Astrocyte (in vitro differentiated cells and primary cell): ENCODE measurements at regions not wholly inside any gene's neighbourhood (a gene's known extent, or its start where the extent isn't known, plus 50 kb on each side); places are given as distances from the start of the nearest gene placed in this dataset.

ENCODE experiments used
- DNase-seq: peaks from one replicate; pipeline ENCODE4 v3.0.0-alpha.2; 2010; ENCODE audit warnings: low read depth
- FAIRE-seq: peaks from 2 replicates; lab custom pipeline; 2011; peaks lifted over from hg19 to GRCh38; lab: Jason Lieb, UNC
- H2AFZ ChIP-seq: 2 replicates; pipeline ENCODE4 v1.6.0; 2012; ENCODE audit warnings: low read depth, low read length, inconsistent platforms
- H3K27ac ChIP-seq: 2 replicates; pipeline ENCODE4 v1.5.1; 2011; ENCODE audit warnings: low read depth, low read length, inconsistent platforms
- H3K27me3 ChIP-seq: 2 replicates; pipeline ENCODE4 v1.6.0; 2011; ENCODE audit warnings: low read length, inconsistent platforms; ENCODE audit not compliant: insufficient read depth
- H3K36me3 ChIP-seq: 2 replicates; pipeline ENCODE4 v1.5.1; 2011; ENCODE audit warnings: low read length, inconsistent platforms; ENCODE audit not compliant: insufficient read depth
- H3K4me1 ChIP-seq: 2 replicates; pipeline ENCODE4 v1.5.1; 2011; ENCODE audit warnings: low read length, inconsistent platforms; ENCODE audit not compliant: insufficient read depth
- H3K4me2 ChIP-seq: 2 replicates; pipeline ENCODE4 v1.6.0; 2012; ENCODE audit warnings: low read length, inconsistent platforms
- H3K4me3 ChIP-seq: 2 replicates; pipeline ENCODE4 v1.5.1; 2011; ENCODE audit warnings: low read depth, mild to moderate bottlenecking, low read length, inconsistent platforms; ENCODE audit not compliant: insufficient read depth
- H3K79me2 ChIP-seq: 2 replicates; pipeline ENCODE4 v1.6.0; 2012; ENCODE audit warnings: mild to moderate bottlenecking, low read length, inconsistent platforms; ENCODE audit not compliant: insufficient read depth
- H3K9ac ChIP-seq: 2 replicates; pipeline ENCODE4 v1.6.0; 2012; ENCODE audit warnings: mild to moderate bottlenecking, low read length, inconsistent platforms
- H3K9me3 ChIP-seq: 2 replicates; pipeline ENCODE4 v1.5.1; 2012; ENCODE audit warnings: low read depth, mild to moderate bottlenecking, low read length, inconsistent platforms; ENCODE audit not compliant: insufficient read depth
- H4K20me1 ChIP-seq: 2 replicates; pipeline ENCODE4 v1.6.0; 2012; ENCODE audit warnings: low read length, inconsistent platforms; ENCODE audit not compliant: insufficient read depth
- H3K27ac Mint-ChIP-seq: one replicate; pipeline ENCODE4 v1.8.0; 2021; ENCODE audit warnings: mild to moderate bottlenecking, mixed read lengths; ENCODE audit not compliant: unreplicated experiment
- H3K27me3 Mint-ChIP-seq: one replicate; pipeline ENCODE4 v1.8.0; 2021; ENCODE audit warnings: low read depth, mixed read lengths; ENCODE audit not compliant: unreplicated experiment
- H3K36me3 Mint-ChIP-seq: one replicate; pipeline ENCODE4 v1.8.0; 2021; ENCODE audit warnings: low read depth, mixed read lengths; ENCODE audit not compliant: unreplicated experiment
- H3K4me1 Mint-ChIP-seq: one replicate; pipeline ENCODE4 v1.8.0; 2021; ENCODE audit warnings: low read depth, mixed read lengths; ENCODE audit not compliant: unreplicated experiment
- H3K4me3 Mint-ChIP-seq: one replicate; pipeline ENCODE4 v1.8.0; 2021; ENCODE audit warnings: mild to moderate bottlenecking, moderate library complexity, mixed read lengths; ENCODE audit not compliant: unreplicated experiment
- H3K9me3 Mint-ChIP-seq: one replicate; pipeline ENCODE4 v1.8.0; 2021; ENCODE audit warnings: mild to moderate bottlenecking, mixed read lengths; ENCODE audit not compliant: unreplicated experiment
- EZH2 ChIP-seq: IDR thresholded peaks from 2 replicates; pipeline ENCODE4 v1.6.1; 2012; ENCODE audit warnings: mild to moderate bottlenecking, low read length, inconsistent platforms; ENCODE audit not compliant: insufficient read depth
- TF ChIP-seq, protein P1 (sequence below): IDR thresholded peaks from 2 replicates; pipeline ENCODE4 v1.5.1; 2011; ENCODE audit warnings: low read depth, mild to moderate bottlenecking, inconsistent platforms, low read length, moderate library complexity; ENCODE audit not compliant: insufficient read depth

DNA sequence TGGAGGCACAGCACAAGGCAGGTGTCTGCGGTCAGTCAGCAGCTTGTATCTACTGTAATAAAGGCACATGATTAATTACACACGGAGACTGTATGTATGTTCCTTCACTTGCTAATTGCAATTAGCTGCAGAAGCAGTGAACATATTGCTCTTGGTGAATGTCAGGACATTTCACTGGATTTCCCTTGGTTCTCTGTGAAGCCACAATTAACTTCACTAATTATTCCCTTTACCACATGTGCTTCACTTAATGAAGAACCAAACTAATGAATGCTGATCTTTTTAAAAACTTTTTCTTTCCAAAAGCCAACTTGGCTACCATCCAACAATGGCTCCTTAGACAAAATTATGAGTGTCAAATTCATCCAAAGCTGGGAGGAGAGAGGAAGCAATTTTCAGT, 290.7 kb downstream of the ADRA2A start:
- no peak for TF ChIP-seq EZH2
- TF ChIP-seq, protein P1, sequence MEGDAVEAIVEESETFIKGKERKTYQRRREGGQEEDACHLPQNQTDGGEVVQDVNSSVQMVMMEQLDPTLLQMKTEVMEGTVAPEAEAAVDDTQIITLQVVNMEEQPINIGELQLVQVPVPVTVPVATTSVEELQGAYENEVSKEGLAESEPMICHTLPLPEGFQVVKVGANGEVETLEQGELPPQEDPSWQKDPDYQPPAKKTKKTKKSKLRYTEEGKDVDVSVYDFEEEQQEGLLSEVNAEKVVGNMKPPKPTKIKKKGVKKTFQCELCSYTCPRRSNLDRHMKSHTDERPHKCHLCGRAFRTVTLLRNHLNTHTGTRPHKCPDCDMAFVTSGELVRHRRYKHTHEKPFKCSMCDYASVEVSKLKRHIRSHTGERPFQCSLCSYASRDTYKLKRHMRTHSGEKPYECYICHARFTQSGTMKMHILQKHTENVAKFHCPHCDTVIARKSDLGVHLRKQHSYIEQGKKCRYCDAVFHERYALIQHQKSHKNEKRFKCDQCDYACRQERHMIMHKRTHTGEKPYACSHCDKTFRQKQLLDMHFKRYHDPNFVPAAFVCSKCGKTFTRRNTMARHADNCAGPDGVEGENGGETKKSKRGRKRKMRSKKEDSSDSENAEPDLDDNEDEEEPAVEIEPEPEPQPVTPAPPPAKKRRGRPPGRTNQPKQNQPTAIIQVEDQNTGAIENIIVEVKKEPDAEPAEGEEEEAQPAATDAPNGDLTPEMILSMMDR: no peak
- no peaks in the 10 kb centered on the region for H3K79me2 ChIP-seq
- no peaks in the 10 kb centered on the region for H3K36me3 ChIP-seq
- no peaks in the 10 kb centered on the region for H3K4me1 ChIP-seq
- H3K27ac ChIP-seq: no peak overlapping the region
- no peaks in the 10 kb centered on the region for H3K9me3 ChIP-seq
- no peaks in the 10 kb centered on the region for H3K36me3 Mint-ChIP-seq
- H3K4me3 ChIP-seq: no peak overlapping the region
- no peaks in the 10 kb centered on the region for H4K20me1 ChIP-seq
- H3K9me3 Mint-ChIP-seq: no peaks in the 10 kb centered on the region
- H3K27me3 Mint-ChIP-seq: peaks cover 2% of the 10 kb centered on the region
- H3K27ac Mint-ChIP-seq: no peak overlapping the region
- H3K27me3 ChIP-seq: no peaks in the 10 kb centered on the region
- FAIRE-seq (no peak), DNase-seq (no peak)
- no peak overlapping the region for H3K4me3 Mint-ChIP-seq
- no peak overlapping the region for H3K4me2 ChIP-seq
- H2AFZ ChIP-seq: no peak overlapping the region
- no peak overlapping the region for H3K9ac ChIP-seq
- peaks cover 10% of the 10 kb centered on the region for H3K4me1 Mint-ChIP-seq

DNA sequence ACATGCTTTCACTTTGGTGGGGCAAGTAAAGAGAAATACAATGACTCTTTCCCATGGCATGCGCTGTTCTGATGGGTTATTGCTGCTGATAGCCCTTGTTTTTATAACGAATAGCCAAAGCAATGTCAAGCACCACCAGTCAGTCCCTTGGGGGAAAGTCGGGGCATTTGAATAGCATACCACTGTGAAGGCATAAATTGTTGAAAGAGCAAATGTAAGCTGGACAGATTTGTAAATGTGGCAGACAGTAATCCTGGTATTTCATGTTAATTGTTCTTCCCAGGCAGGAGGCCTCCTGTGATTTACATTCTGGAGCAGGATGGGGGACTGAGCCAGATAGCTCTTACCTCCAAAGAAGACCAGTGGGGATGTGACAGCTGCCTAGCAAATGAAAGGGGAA, 293.3 kb downstream of the ADRA2A start:
- H3K9ac ChIP-seq: no peak overlapping the region
- no peaks in the 10 kb centered on the region for H4K20me1 ChIP-seq
- no peaks in the 10 kb centered on the region for H3K36me3 Mint-ChIP-seq
- H3K27ac ChIP-seq: no peak overlapping the region
- TF ChIP-seq, protein P1: no peak
- no peak for TF ChIP-seq EZH2
- no peaks in the 10 kb centered on the region for H3K9me3 Mint-ChIP-seq
- no peak overlapping the region for H3K4me2 ChIP-seq
- no peaks in the 10 kb centered on the region for H3K36me3 ChIP-seq
- H3K4me1 Mint-ChIP-seq: peaks cover 10% of the 10 kb centered on the region
- H2AFZ ChIP-seq: no peak overlapping the region
- H3K4me3 ChIP-seq: no peak overlapping the region
- FAIRE-seq: no peak
- no peak overlapping the region for H3K27ac Mint-ChIP-seq
- H3K4me1 ChIP-seq: no peaks in the 10 kb centered on the region
- H3K9me3 ChIP-seq: no peaks in the 10 kb centered on the region
- H3K27me3 Mint-ChIP-seq: peaks cover 5% of the 10 kb centered on the region
- H3K4me3 Mint-ChIP-seq: no peak overlapping the region
- H3K27me3 ChIP-seq: no peaks in the 10 kb centered on the region
- no peaks in the 10 kb centered on the region for H3K79me2 ChIP-seq
- DNase-seq: no peak

GRCh38 chr10:111373696-111374095, 296.9 kb downstream of the ADRA2A start:
- Histone ChIP-seq H3K79me2 (no peaks in the 10 kb centered on the region), H3K27me3 (no peaks in the 10 kb centered on the region), H4K20me1 (no peaks in the 10 kb centered on the region), H3K4me1 (no peaks in the 10 kb centered on the region), H2AFZ (no peak overlapping the region), H3K27ac (no peak overlapping the region), H3K4me2 (no peak overlapping the region), H3K9ac (no peak overlapping the region), H3K9me3 (no peaks in the 10 kb centered on the region), H3K4me3 (no peak overlapping the region), H3K36me3 (no peaks in the 10 kb centered on the region)
- H3K27ac Mint-ChIP-seq: no peak overlapping the region
- H3K27me3 Mint-ChIP-seq: peaks cover 11% of the 10 kb centered on the region
- H3K4me1 Mint-ChIP-seq: peaks cover 10% of the 10 kb centered on the region
- H3K4me3 Mint-ChIP-seq: no peak overlapping the region
- H3K36me3 Mint-ChIP-seq: no peaks in the 10 kb centered on the region
- FAIRE-seq: no peak
- H3K9me3 Mint-ChIP-seq: no peaks in the 10 kb centered on the region
- no peak for TF ChIP-seq EZH2
- TF ChIP-seq, protein P1: no peak
- no peak for DNase-seq
